SK-N-SH treated with all-trans-retinoic acid at 6 μM for 48 hours (cell line): ENCODE measurements at regions not wholly inside any gene's neighbourhood (a gene's known extent, or its start where the extent isn't known, plus 50 kb on each side); places are given as distances from the start of the nearest gene placed in this dataset.
A peak's percentile ranks its signal among the peaks of the same experiment; 100 is the strongest.

Experiments
- ARNTL ChIP-seq: fragments of 450-650 bp; formaldehyde crosslinking; IDR thresholded peaks from 2 replicates; pipeline ENCODE4 v1.5.0; 2020; ENCODE audit warnings: low read depth, mild to moderate bottlenecking, moderate library complexity, borderline replicate concordance
- GLIS3 ChIP-seq: fragments of 250-450 bp; sonication (Bioruptor Pico); IDR thresholded peaks from 2 replicates; pipeline ENCODE4 v1.5.0; 2020; ENCODE audit warnings: mild to moderate bottlenecking, moderate library complexity
- TCF4 ChIP-seq: fragments of 250-450 bp; sonication (Bioruptor Pico); IDR thresholded peaks from 2 replicates; pipeline ENCODE4 v1.8.0; 2021; ENCODE audit warnings: mild to moderate bottlenecking, moderate library complexity, borderline replicate concordance
- ZC3H10 ChIP-seq: fragments of 250-450 bp; sonication (Bioruptor Pico); IDR thresholded peaks from 2 replicates; pipeline ENCODE4 v1.5.1; 2021; ENCODE audit warnings: mild to moderate bottlenecking, moderate library complexity
- ZFP3 ChIP-seq: fragments of 250-450 bp; sonication (Bioruptor Pico); IDR thresholded peaks from 2 replicates; pipeline ENCODE4 v1.5.0; 2020; ENCODE audit warnings: mild to moderate bottlenecking, moderate library complexity
- TF ChIP-seq, protein P1 (sequence below): fragments of 250-450 bp; sonication (Bioruptor Pico); IDR thresholded peaks from 2 replicates; pipeline ENCODE4 v1.8.0; 2020; ENCODE audit warnings: mild to moderate bottlenecking, moderate library complexity, borderline replicate concordance

DNA sequence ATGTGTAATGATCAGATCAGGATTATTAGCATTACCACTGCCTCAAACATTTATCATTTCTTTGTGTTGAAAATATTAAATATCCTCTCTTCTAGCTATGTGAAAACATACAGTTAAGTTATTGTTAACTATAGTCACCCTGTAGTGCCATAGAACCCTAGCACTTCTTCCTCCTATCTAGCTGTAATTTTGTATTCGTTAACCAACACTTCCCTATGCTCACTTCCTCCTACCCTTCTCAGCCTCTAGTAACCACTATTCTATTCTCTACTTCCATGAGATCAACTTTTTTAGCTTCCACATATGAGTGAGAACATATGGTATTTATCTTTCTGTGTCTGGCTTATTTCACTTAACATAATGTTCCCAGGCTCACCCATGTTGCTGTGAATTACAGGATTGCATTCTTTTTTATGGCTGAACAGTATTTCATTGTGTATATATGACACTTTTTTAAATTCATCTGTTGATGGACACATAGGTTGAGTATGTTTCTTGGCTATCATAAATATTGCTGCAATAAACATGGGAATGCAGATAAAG is 132.7 kb upstream of the RHOBTB1 start:
- TF ChIP-seq TCF4 (CRISPR knock-in tag) (peak; percentile 63; the same call in 1 of the 2 replicates), ZFP3 (CRISPR knock-in tag) (no peak), ZC3H10 (CRISPR knock-in tag) (no peak), ARNTL (CRISPR knock-in tag) (no peak), GLIS3 (CRISPR knock-in tag) (no peak)
- TF ChIP-seq, protein P1, sequence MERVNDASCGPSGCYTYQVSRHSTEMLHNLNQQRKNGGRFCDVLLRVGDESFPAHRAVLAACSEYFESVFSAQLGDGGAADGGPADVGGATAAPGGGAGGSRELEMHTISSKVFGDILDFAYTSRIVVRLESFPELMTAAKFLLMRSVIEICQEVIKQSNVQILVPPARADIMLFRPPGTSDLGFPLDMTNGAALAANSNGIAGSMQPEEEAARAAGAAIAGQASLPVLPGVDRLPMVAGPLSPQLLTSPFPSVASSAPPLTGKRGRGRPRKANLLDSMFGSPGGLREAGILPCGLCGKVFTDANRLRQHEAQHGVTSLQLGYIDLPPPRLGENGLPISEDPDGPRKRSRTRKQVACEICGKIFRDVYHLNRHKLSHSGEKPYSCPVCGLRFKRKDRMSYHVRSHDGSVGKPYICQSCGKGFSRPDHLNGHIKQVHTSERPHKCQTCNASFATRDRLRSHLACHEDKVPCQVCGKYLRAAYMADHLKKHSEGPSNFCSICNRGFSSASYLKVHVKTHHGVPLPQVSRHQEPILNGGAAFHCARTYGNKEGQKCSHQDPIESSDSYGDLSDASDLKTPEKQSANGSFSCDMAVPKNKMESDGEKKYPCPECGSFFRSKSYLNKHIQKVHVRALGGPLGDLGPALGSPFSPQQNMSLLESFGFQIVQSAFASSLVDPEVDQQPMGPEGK (CRISPR knock-in tag), result no peak
